ENCODE measurements at regions not wholly inside any gene's neighbourhood (a gene's known extent, or its start where the extent isn't known, plus 50 kb on each side); places are given as distances from the start of the nearest gene placed in this dataset.
A peak's percentile ranks its signal among the peaks of the same experiment; 100 is the strongest.

DNA sequence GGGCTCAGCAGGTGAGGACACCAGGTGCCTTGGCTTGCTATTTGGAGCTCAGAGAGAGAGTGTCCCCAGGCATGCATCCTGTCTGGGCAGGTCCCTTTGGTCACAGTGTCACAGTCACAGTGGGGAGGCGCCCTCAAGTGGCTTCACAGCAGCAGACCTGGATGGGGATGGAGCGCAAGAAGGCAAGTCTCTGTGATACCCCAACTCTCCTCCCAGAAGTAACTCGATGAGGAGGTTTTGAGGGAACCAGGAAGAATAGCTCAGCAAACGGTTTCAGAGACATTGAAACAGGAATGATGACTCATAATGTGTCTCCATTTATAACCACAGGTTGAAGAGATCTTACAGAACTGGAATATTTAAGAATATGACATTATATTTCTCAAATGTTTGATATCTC is 66.5 kb upstream of the SH3GL3 start:
- TF ChIP-seq MAF1 (CRISPR knock-in tag; IDR thresholded peaks at IDR 0.05; ENCODE audit: borderline replicate concordance) (no peak), ZNF326 (CRISPR knock-in tag; IDR thresholded peaks at IDR 0.05; ENCODE audit: borderline replicate concordance) (no peak), ZNF766 (CRISPR knock-in tag; IDR thresholded peaks at IDR 0.05; ENCODE audit: borderline replicate concordance) (no peak), HCFC1 (IDR thresholded peaks at IDR 0.05; ENCODE audit: low read depth, low read length) (no peak), NR1H2 (CRISPR knock-in tag; IDR thresholded peaks at IDR 0.05; ENCODE audit: borderline replicate concordance, low read depth) (no peak), ZNF839 (CRISPR knock-in tag; IDR thresholded peaks at IDR 0.05; ENCODE audit: borderline replicate concordance) (no peak), MXD4 (CRISPR knock-in tag; IDR thresholded peaks at IDR 0.05) (no peak), ZKSCAN5 (CRISPR knock-in tag; IDR thresholded peaks at IDR 0.05) (no peak), TCF12 (IDR thresholded peaks at IDR 0.05) (no peak), TCF12 (CRISPR knock-in tag; IDR thresholded peaks at IDR 0.05) (no peak), CREB1 (IDR thresholded peaks at IDR 0.05) (no peak), CREB1 (CRISPR knock-in tag; IDR thresholded peaks at IDR 0.05) (no peak), FOXP1 (IDR thresholded peaks at IDR 0.05) (no peak), FOXP1 (CRISPR knock-in tag; IDR thresholded peaks at IDR 0.05) (no peak)
- TF ChIP-seq, protein P1, sequence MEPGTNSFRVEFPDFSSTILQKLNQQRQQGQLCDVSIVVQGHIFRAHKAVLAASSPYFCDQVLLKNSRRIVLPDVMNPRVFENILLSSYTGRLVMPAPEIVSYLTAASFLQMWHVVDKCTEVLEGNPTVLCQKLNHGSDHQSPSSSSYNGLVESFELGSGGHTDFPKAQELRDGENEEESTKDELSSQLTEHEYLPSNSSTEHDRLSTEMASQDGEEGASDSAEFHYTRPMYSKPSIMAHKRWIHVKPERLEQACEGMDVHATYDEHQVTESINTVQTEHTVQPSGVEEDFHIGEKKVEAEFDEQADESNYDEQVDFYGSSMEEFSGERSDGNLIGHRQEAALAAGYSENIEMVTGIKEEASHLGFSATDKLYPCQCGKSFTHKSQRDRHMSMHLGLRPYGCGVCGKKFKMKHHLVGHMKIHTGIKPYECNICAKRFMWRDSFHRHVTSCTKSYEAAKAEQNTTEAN (CRISPR knock-in tag; conservative IDR thresholded peaks at IDR 0.05) = no peak
- TF ChIP-seq, protein P2, sequence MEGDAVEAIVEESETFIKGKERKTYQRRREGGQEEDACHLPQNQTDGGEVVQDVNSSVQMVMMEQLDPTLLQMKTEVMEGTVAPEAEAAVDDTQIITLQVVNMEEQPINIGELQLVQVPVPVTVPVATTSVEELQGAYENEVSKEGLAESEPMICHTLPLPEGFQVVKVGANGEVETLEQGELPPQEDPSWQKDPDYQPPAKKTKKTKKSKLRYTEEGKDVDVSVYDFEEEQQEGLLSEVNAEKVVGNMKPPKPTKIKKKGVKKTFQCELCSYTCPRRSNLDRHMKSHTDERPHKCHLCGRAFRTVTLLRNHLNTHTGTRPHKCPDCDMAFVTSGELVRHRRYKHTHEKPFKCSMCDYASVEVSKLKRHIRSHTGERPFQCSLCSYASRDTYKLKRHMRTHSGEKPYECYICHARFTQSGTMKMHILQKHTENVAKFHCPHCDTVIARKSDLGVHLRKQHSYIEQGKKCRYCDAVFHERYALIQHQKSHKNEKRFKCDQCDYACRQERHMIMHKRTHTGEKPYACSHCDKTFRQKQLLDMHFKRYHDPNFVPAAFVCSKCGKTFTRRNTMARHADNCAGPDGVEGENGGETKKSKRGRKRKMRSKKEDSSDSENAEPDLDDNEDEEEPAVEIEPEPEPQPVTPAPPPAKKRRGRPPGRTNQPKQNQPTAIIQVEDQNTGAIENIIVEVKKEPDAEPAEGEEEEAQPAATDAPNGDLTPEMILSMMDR (CRISPR knock-in tag; IDR thresholded peaks at IDR 0.05) = peak; percentile 74
- TF ChIP-seq, protein P3, sequence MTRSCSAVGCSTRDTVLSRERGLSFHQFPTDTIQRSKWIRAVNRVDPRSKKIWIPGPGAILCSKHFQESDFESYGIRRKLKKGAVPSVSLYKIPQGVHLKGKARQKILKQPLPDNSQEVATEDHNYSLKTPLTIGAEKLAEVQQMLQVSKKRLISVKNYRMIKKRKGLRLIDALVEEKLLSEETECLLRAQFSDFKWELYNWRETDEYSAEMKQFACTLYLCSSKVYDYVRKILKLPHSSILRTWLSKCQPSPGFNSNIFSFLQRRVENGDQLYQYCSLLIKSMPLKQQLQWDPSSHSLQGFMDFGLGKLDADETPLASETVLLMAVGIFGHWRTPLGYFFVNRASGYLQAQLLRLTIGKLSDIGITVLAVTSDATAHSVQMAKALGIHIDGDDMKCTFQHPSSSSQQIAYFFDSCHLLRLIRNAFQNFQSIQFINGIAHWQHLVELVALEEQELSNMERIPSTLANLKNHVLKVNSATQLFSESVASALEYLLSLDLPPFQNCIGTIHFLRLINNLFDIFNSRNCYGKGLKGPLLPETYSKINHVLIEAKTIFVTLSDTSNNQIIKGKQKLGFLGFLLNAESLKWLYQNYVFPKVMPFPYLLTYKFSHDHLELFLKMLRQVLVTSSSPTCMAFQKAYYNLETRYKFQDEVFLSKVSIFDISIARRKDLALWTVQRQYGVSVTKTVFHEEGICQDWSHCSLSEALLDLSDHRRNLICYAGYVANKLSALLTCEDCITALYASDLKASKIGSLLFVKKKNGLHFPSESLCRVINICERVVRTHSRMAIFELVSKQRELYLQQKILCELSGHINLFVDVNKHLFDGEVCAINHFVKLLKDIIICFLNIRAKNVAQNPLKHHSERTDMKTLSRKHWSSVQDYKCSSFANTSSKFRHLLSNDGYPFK (CRISPR knock-in tag; IDR thresholded peaks at IDR 0.05; ENCODE audit: borderline replicate concordance) = no peak
